Mesendoderm (in vitro differentiated cells): ENCODE measurements at regions not wholly inside any gene's neighbourhood (a gene's known extent, or its start where the extent isn't known, plus 50 kb on each side); places are given as distances from the start of the nearest gene placed in this dataset.
"Not testable (repeated sequence)": the region's sequence is repeated elsewhere in the genome, so short reads cannot be mapped to it uniquely, and the experiment has no call there.

Experiments used
- DNase-seq: peaks from one replicate; pipeline ENCODE4 v3.0.0; 2013
- H2AK5ac ChIP-seq: 2 replicates; pipeline ENCODE4 v1.6.1; 2013; ENCODE audit warnings: low read length, inconsistent platforms
- H2BK120ac ChIP-seq: 2 replicates; pipeline ENCODE4 v1.6.1; 2013; ENCODE audit warnings: low read depth, mild to moderate bottlenecking, low read length, moderate library complexity, mixed read lengths
- H2BK15ac ChIP-seq: replicated peaks from 2 replicates; pipeline ENCODE4 v1.6.1; 2013; ENCODE audit warnings: low read depth, mild to moderate bottlenecking, moderate library complexity
- H2BK5ac ChIP-seq: 2 replicates; pipeline ENCODE4 v1.6.1; 2013; ENCODE audit warnings: low read length, inconsistent platforms
- H3K18ac ChIP-seq: 2 replicates; pipeline ENCODE4 v1.6.1; 2013; ENCODE audit warnings: mild to moderate bottlenecking, low read length, mixed read lengths
- H3K23ac ChIP-seq: one replicate; pipeline ENCODE4 v1.6.1; 2013; ENCODE audit warnings: low read length
- H3K27ac ChIP-seq: 2 replicates; pipeline ENCODE4 v1.5.1; 2013; ENCODE audit warnings: low read depth, mild to moderate bottlenecking, inconsistent platforms, low read length, moderate library complexity
- H3K27me3 ChIP-seq: 2 replicates; pipeline ENCODE4 v1.6.1; 2013; ENCODE audit warnings: low read length, control low read depth, mild to moderate bottlenecking, inconsistent platforms; ENCODE audit not compliant: insufficient read depth, poor library complexity
- H3K36me3 ChIP-seq: 2 replicates; pipeline ENCODE4 v1.6.1; 2013; ENCODE audit warnings: low read length, inconsistent platforms; ENCODE audit not compliant: control insufficient read depth, insufficient read depth
- H3K4ac ChIP-seq: one replicate; pipeline ENCODE4 v1.6.1; 2013; ENCODE audit warnings: low read depth, mild to moderate bottlenecking, low read length, moderate library complexity
- H3K4me1 ChIP-seq: 2 replicates; pipeline ENCODE4 v1.6.1; 2013; ENCODE audit warnings: low read depth, low read length, inconsistent platforms; ENCODE audit not compliant: control insufficient read depth
- H3K4me2 ChIP-seq: 2 replicates; pipeline ENCODE4 v1.6.1; 2013; ENCODE audit warnings: low read length
- H3K4me3 ChIP-seq: 2 replicates; pipeline ENCODE4 v1.5.1; 2013; ENCODE audit warnings: mild to moderate bottlenecking, low read length
- H3K56ac ChIP-seq: one replicate; pipeline ENCODE4 v1.6.1; 2013; ENCODE audit warnings: low read length
- H3K79me1 ChIP-seq: 2 replicates; pipeline ENCODE4 v1.6.1; 2013; ENCODE audit warnings: low read length, inconsistent platforms
- H3K79me2 ChIP-seq: 2 replicates; pipeline ENCODE4 v1.6.1; 2013; ENCODE audit warnings: mild to moderate bottlenecking, low read length; ENCODE audit not compliant: control insufficient read depth, insufficient read depth
- H3K9ac ChIP-seq: 2 replicates; pipeline ENCODE4 v1.6.1; 2013; ENCODE audit warnings: low read length, inconsistent platforms
- H4K5ac ChIP-seq: one replicate; pipeline ENCODE4 v1.6.1; 2013; ENCODE audit warnings: low read length
- H4K8ac ChIP-seq: one replicate; pipeline ENCODE4 v1.6.1; 2013; ENCODE audit warnings: low read depth, mild to moderate bottlenecking, control low read depth, low read length, moderate library complexity
- WGBS: extraction: QIAGEN DNeasy Blood & Tissue Kit; methylation state at CpG from one replicate; pipeline ENCODE4 v1.1.7; 2013; ENCODE audit warnings: low lambda C conversion rate, missing lambda C conversion rate; ENCODE audit not compliant: insufficient coverage; ENCODE audit errors: extremely low coverage; 5-methylcytosine and 5-hydroxymethylcytosine counted together

GRCh38 chr6:43997990-43998585 lies 129.2 kb downstream of the MRPL14 start:
- H2BK15ac ChIP-seq, H4K8ac ChIP-seq, H3K9ac ChIP-seq, H3K4ac ChIP-seq, H3K79me1 ChIP-seq, H3K56ac ChIP-seq, H2BK120ac ChIP-seq, H3K27me3 ChIP-seq, DNase-seq, H3K27ac ChIP-seq, H3K18ac ChIP-seq, H3K4me3 ChIP-seq, H2BK5ac ChIP-seq, H3K36me3 ChIP-seq, H3K79me2 ChIP-seq, H4K5ac ChIP-seq, H2AK5ac ChIP-seq, H3K4me2 ChIP-seq, H3K23ac ChIP-seq: not testable (repeated sequence)
- no CpG with 5 or more reads among the region's 35 CpGs for WGBS
- peaks cover 16% of the 10 kb centered on the region for H3K4me1 ChIP-seq

GRCh38 chr6:43997345-43997677 lies 129.9 kb downstream of the MRPL14 start:
- no peak overlapping the region for H4K8ac ChIP-seq
- no peak overlapping the region for H3K4me2 ChIP-seq
- WGBS = no CpG with 5 or more reads among the region's 1 CpG

GRCh38 chr6:43996618-43997344 lies 130.5 kb downstream of the MRPL14 start:
- Histone ChIP-seq H4K8ac (no peak overlapping the region), H3K27ac (no peak overlapping the region), H3K56ac (no peak overlapping the region), H3K36me3 (no peaks in the 10 kb centered on the region), H3K23ac (no peak overlapping the region), H3K79me1 (no peaks in the 10 kb centered on the region), H2AK5ac (no peak overlapping the region), H3K18ac (no peak overlapping the region), H3K9ac (no peak overlapping the region), H3K4ac (no peak overlapping the region), H2BK5ac (no peak overlapping the region), H4K5ac (no peak overlapping the region), H2BK15ac (no peak overlapping the region), H3K79me2 (no peaks in the 10 kb centered on the region), H3K4me3 (no peak overlapping the region), H3K4me1 (peaks cover 16% of the 10 kb centered on the region), H3K4me2 (no peak overlapping the region), H3K27me3 (no peaks in the 10 kb centered on the region), H2BK120ac (no peak overlapping the region)
- WGBS = no CpG with 5 or more reads among the region's 8 CpGs
- DNase-seq = no peak

More at GRCh38 chr6:43997345-43997677, 129.9 kb downstream of the MRPL14 start:
- Histone ChIP-seq H3K56ac (no peak overlapping the region), H3K4ac (no peak overlapping the region), H2AK5ac (no peak overlapping the region), H4K5ac (no peak overlapping the region), H3K23ac (no peak overlapping the region), H2BK120ac (no peak overlapping the region), H3K79me1 (no peaks in the 10 kb centered on the region), H3K18ac (no peak overlapping the region), H3K27me3 (no peaks in the 10 kb centered on the region), H3K9ac (no peak overlapping the region), H2BK5ac (no peak overlapping the region), H3K4me3 (no peak overlapping the region), H3K79me2 (no peaks in the 10 kb centered on the region), H3K36me3 (no peaks in the 10 kb centered on the region), H3K4me1 (peaks cover 16% of the 10 kb centered on the region), H2BK15ac (no peak overlapping the region), H3K27ac (no peak overlapping the region)
- DNase-seq = no peak

GRCh38 chr6:43995137-43995536 lies 132.1 kb downstream of the MRPL14 start:
- no peaks in the 10 kb centered on the region for H3K79me1 ChIP-seq
- H3K27ac ChIP-seq = no peak overlapping the region
- no peaks in the 10 kb centered on the region for H3K79me2 ChIP-seq
- H2BK15ac ChIP-seq = no peak overlapping the region
- H2AK5ac ChIP-seq = no peak overlapping the region
- H3K4ac ChIP-seq = no peak overlapping the region
- no peak overlapping the region for H2BK5ac ChIP-seq
- no peak overlapping the region for H4K5ac ChIP-seq
- peaks cover 10% of the 10 kb centered on the region for H3K4me1 ChIP-seq
- no peak overlapping the region for H3K56ac ChIP-seq
- no peaks in the 10 kb centered on the region for H3K36me3 ChIP-seq
- no peak for DNase-seq
- no peak overlapping the region for H3K9ac ChIP-seq
- no peak overlapping the region for H3K18ac ChIP-seq
- H3K4me3 ChIP-seq = no peak overlapping the region
- no peak overlapping the region for H2BK120ac ChIP-seq
- no peaks in the 10 kb centered on the region for H3K27me3 ChIP-seq
- H3K23ac ChIP-seq = no peak overlapping the region
- no peak overlapping the region for H4K8ac ChIP-seq
- no peak overlapping the region for H3K4me2 ChIP-seq
- no CpG with 5 or more reads among the region's 3 CpGs for WGBS

DNA sequence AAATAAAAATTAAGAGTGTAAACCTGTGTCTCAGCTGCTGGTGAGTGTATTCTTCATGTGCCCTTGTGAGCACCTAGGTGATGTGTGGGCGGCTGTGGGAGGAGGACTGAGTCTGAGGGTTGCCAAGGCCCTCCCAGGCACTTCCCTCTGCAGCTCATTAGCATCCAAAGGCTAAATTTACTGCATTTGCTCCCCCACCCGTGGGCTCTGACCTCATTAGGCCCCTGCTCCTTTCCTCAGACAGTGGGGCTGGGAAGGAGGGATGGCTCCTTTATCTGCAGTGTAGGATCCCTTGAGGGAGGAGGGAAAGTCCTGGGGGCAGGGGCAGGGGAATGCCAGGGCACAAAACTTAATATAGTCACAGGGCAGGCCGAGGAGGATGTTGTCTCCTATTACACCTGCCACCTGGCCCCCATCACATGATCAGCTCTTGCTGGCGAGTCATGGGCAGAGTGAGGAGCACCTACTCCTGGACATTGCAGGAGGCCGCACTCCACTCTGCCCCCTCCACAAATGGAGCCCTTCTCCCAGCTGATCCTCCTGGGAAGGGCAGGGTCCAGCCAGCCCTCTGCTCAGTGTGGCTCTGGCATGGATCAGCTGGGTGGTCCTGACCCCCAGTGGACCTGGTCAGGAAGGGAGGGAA lies 133.2 kb downstream of the MRPL14 start:
- DNase-seq = no peak

More for the DNA sequence above, 133.2 kb downstream of the MRPL14 start:
- no peak overlapping the region for H3K4me2 ChIP-seq
- H2BK15ac ChIP-seq = no peak overlapping the region
- H3K56ac ChIP-seq = peak overlapping the region; percentile 64
- H2BK120ac ChIP-seq = no peak overlapping the region
- no peaks in the 10 kb centered on the region for H3K36me3 ChIP-seq
- no peaks in the 10 kb centered on the region for H3K27me3 ChIP-seq
- peaks cover 6% of the 10 kb centered on the region for H3K4me1 ChIP-seq
- H3K4me3 ChIP-seq = no peak overlapping the region
- no peak overlapping the region for H4K5ac ChIP-seq
- H3K27ac ChIP-seq = no peak overlapping the region
- no peak overlapping the region for H3K18ac ChIP-seq
- H3K79me1 ChIP-seq = no peaks in the 10 kb centered on the region
- H2AK5ac ChIP-seq = no peak overlapping the region
- no peaks in the 10 kb centered on the region for H3K79me2 ChIP-seq
- no CpG with 5 or more reads among the region's 5 CpGs for WGBS
- no peak overlapping the region for H4K8ac ChIP-seq
- H3K9ac ChIP-seq = peak overlapping the region; percentile 24
- H3K4ac ChIP-seq = no peak overlapping the region
- H3K23ac ChIP-seq = no peak overlapping the region
- H2BK5ac ChIP-seq = no peak overlapping the region
